ENCODE measurements at regions not wholly inside any gene's neighbourhood (a gene's known extent, or its start where the extent isn't known, plus 50 kb on each side); places are given as distances from the start of the nearest gene placed in this dataset.

DNA sequence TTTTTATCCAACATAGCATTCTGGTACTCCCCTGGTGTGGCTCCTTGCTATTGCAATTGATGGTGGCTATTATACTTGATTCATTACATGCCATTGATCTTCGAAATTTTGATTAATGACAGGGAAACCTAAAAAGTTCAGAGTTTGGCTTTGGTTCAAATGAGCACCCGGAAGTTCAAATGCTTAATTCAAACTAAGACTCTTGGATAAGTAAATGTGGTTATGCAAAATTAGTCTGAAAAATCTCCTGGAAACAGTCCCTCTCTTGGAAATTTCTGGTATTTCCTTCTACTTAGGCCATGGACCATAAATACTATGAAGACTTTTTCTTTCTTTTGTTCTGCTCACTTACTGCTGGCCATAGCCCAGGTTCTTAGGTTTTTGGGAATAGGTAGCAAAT lies 65.3 kb upstream of the SMIM21 start:
- no peak for TF ChIP-seq FOXK2 (IDR thresholded peaks at IDR 0.05)
- no peak for TF ChIP-seq BHLHE40 (IDR thresholded peaks at IDR 0.05; ENCODE audit: borderline replicate concordance)
- no peak for TF ChIP-seq SUZ12 (IDR thresholded peaks at IDR 0.05)
- TF ChIP-seq NFRKB (IDR thresholded peaks at IDR 0.05), result no peak
- TF ChIP-seq PKNOX1 (IDR thresholded peaks at IDR 0.05), result no peak
- TF ChIP-seq ELF4 (IDR thresholded peaks at IDR 0.05), result no peak
- TF ChIP-seq L3MBTL2 (conservative IDR thresholded peaks at IDR 0.05), result no peak
- TF ChIP-seq FOXM1 (IDR thresholded peaks at IDR 0.05; ENCODE audit: borderline replicate concordance), result no peak
- no peak for TF ChIP-seq ZNF384 (IDR thresholded peaks at IDR 0.05)
- no peak for TF ChIP-seq ARNT (IDR thresholded peaks at IDR 0.05)
- no peak for TF ChIP-seq CTBP1 (IDR thresholded peaks at IDR 0.05; ENCODE audit: borderline replicate concordance)
- TF ChIP-seq SP1 (IDR thresholded peaks at IDR 0.05), result no peak
- no peak for TF ChIP-seq HDGF (IDR thresholded peaks at IDR 0.05; ENCODE audit: borderline replicate concordance)
